KBM-7 (cell line): ENCODE measurements at regions not wholly inside any gene's neighbourhood (a gene's known extent, or its start where the extent isn't known, plus 50 kb on each side); places are given as distances from the start of the nearest gene placed in this dataset.
"Not testable (repeated sequence)": the region's sequence is repeated elsewhere in the genome, so short reads cannot be mapped to it uniquely, and the experiment has no call there.

Experiments used
- DNase-seq: peaks from one replicate; pipeline ENCODE4 v3.0.0-alpha.2; 2015
- in situ Hi-C: fragments of 300-500 bp; cut with MboI; formaldehyde crosslinking; loops from 2 replicates; pipeline ENCODE4 v1.14.3; 2020; ENCODE audit warnings: low sequenced_read_pairs, low pct_unique_long_range_greater_than_20kb, mixed read lengths

DNA sequence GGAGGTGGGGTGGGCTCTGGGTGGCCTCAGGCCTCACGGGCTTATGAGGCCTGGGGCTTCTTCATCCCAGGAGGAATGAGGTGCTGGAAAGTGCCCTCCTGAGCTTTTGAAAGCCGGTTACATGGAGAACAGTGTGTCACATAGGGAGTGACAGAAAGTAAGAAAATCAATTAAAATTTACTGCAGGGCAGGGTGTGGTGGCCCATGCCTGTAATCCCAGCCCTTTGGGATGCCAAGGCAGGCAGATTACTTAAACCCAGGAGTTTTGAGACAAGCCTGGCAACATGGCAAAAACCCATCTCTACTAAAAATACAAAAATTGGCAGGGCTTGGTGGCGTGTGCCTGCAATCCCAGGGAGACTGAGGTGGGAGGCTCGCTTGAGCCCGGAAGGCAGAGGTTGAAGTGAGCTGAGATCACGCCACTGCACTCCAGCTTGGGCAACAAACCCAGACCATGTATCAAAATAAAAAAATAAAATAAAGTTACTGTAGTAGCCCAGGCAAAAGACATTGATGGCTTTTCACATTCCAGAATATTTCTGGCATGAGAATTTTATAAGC is 125.8 kb upstream of the DAPK1 start:
- DNase-seq = no peak
- in situ Hi-C loops = no loop called here

DNA sequence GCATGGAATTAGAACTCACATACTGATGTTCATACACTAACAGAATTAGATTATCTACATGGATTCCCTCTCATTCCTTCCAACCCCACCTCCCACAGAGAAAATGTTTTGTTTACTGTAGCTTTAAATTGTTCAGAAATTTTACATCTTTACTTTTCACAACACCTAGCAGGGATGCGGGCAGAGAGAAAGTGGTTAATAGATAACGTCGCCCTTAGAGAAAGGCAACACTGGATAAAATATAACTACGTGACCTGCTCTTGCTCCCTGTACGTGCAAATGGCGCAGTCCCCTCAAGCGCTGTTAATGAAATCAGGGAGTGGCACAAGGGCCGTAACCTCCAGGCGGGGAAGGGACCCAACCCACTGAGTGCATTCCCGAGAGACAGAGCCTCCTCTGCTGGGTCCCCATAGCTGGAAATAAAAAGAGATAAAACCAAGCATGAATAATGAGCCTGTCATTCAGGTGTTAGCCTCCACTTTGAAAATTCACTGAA is 125.3 kb upstream of the DAPK1 start:
- in situ Hi-C loops = no loop called here
- DNase-seq = no peak

DNA sequence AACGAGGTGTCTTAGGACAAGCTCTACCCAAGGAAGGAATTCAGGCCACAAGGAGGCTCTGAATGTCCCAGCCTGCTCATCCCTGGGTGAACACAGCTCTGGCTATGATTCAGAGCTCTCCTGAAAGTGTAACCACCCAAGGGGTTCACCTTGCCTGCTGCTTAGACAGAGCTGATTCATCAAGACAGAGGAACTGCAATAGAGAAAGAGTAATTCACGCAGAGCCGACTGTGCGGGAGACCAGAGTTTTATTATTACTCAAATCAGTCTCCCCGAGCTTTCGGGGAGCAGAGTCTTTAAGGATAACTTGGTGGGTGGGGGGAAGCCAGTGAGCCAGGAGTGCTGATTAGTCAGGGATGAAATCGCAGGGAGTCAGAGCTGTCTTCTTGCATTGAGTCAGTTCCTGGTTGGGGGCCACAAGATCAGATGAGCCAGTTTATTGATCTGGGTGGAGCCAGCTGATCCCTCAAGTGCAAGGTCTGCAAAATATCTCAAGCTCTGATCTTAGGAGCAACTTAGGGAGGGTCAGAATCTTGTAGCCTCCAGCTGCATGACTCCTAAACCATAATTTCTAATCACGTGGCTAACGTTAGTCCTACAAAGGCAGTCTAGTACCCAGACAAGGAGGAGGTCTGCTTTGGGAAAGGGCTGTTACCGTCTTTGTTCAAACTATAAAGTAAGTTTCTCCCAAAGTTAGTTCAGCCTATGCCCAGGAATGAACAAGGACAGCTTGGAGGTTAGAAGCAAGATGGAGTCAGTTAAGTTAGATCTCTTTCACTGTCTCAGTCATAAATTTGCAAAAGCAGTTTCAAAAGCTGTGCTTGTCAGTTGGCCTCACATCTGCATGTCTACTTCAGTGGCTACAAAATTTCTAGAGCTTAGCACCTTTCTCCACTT is 123.4 kb upstream of the DAPK1 start:
- DNase-seq, in situ Hi-C loops: not testable (repeated sequence)

DNA sequence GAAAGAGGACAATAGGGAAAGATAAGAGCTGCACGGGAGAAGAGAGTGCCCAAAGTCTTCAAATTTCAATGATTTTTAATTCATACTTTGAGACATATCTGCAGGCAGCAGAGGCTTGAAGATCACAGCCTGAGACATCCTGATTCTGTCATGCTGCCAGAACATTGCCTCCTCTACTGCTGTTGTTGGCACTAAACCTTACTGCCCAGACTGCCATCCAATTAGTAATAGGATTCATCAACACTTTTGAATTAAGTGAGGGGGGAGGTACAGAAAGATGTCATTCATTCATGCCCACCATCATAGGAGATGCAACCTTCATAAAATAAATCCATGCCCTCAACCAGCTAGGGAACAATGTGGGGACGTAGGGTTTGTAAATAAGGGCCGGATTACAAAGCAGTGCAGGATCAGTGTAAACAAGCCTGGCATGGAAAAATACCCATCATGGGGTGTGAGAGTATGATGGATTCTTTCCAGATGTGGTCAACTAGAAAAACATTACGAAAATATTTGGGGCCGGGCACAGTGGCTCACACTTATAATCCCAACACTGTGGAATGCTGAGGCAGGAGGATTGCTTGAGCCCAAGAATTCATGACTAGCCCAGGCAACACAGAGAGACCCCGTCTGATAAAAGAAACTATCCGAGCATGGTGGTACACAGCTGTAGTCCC is 122.1 kb upstream of the DAPK1 start:
- no peak for DNase-seq
- in situ Hi-C loops = no loop called here

DNA sequence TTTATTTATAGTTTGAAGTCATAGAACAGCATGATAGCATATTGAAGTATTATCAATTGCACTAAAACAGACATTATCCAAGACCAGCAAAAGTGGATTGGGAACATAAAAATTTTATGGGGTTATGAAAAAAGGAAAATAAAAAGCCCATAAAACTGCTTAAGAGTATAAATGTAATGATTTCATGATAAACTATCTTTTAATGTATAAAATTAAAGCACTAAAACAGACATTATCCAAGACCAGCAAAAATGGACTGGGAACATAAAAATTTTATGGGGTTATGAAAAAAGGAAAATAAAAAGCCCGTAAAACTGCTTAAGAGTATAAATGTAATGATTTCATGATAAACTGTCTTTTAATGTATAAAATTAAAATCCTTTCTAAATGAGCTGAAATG is 119.0 kb upstream of the DAPK1 start:
- DNase-seq = no peak
- in situ Hi-C loops = no loop called here

DNA sequence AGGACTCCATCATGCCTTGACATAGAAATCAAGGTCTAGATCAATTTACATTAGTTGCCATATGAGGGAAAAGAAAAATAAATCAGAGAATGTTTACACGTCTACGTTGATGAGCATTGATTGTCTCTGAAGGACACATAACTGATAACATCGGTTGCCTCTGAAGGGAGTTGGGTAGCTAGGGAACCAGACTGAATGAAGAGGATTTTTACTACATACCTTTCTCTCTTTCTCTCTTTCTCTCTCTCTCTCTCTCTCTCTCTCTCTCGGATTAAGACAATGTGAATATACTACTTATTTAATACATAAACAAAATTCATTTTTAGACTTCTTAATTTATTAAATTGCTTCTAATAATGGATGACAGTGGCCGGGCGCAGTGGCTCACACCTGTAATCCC is 118.4 kb upstream of the DAPK1 start:
- in situ Hi-C loops = no loop called here

DNA sequence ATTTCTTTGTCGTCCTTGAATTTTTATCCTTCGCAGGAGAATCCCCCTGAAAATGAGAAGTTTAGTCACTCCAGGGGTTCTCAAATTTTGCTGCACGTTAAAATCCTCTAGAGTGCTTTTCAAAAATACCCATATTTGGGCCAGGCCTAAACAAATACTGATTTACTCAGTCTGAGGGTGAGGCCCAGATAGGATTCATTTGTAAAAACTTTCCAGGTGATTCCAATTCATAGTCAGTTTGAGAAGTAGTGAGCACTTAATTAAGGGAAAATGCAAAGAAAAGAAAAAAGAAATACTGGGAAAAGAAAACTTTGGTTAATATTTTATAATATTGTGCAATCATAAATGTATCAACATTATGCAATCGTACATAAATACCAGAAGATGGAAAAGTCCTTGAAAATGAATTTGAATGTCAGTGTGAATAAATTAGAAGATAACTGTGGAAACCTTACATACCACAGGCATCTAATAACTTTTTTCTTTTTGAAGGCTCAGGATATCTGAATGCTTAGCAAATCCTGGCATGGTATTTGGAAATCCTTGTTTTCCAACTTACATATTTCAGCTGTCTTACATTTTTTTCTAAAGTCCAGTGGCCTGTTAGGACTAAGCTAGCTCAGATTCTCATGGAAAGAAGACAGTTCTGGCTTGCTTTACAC is 116.5 kb upstream of the DAPK1 start:
- DNase-seq = no peak
- in situ Hi-C loops = no loop called here

More for the DNA sequence above, 118.4 kb upstream of the DAPK1 start:
- no peak for DNase-seq

DNA sequence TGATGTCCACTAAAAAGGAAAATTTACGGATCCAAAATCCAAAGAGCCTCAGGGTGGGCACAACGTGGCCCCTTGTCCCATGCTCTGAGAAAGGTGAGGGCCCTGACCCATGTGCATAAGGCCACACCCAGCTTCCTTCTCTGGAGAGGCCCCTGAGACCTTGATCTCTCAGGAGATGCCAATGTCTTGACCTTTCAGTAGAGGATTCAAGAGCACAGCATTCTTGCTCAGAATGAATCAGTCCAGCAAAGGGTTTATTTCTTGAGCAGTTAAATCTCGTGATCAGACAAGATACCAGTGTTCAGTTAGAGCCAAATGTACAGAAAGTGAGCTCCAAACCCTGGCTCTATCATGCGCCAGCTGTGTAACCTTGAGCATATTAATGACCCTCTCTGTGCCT is 115.9 kb upstream of the DAPK1 start:
- DNase-seq = no peak
- in situ Hi-C loops = no loop called here

DNA sequence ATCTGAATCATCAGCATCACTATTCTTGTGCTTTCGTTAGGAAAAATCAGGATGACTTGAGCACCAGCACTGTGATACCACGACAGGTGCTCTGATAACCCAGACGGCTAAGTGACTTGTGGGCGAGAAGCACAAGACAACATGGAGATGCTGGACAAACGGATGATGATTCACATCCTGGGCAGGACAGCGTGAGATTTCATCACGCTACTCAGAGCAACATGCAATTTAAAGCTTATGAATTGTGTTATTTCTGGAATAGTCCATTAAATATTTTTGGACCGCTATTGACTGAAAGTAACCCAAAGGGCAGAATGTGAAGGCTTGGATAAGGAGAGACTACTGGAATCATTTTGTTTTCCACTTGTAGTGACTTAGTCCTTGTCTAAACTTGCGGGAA is 114.8 kb upstream of the DAPK1 start:
- no peak for DNase-seq
- in situ Hi-C loops = no loop called here

DNA sequence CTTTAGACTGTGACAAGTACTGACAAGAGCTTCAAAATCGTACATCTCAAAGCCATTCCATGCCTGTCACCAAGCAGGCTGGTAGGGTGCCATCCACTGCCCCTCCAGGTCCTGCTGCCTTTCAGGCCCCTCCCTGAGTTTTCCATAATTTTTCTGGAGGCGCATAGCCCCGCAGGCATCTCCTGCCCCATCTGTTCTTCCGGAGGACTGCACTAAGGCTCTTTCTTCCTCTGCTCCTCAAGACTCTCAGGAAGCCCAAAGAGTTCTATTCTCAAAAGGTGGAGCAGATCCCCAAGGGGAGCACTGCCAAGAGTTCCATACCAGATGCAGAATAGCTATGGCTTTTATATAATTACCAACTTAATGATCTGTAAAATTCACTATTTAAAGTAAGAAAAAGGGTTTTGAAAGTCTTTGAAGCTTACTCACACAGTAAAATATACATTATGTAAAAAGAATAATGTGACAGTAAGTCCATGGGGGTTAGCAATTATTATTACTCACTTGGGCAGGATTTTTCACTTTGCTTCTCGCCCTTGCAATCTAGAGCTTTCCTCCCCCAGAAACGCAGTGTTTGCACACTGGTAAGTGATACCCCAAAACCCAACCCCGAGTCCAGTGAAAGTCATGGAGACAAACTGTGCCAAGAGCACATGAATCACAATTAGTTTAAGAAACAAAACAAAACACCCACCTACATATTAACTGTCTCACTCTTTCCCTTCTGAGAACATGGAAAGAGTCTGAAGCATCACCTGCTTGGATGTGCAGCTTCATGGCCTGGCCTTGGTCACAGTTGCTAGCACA is 114.1 kb upstream of the DAPK1 start:
- in situ Hi-C loops = no loop called here
- no peak for DNase-seq

DNA sequence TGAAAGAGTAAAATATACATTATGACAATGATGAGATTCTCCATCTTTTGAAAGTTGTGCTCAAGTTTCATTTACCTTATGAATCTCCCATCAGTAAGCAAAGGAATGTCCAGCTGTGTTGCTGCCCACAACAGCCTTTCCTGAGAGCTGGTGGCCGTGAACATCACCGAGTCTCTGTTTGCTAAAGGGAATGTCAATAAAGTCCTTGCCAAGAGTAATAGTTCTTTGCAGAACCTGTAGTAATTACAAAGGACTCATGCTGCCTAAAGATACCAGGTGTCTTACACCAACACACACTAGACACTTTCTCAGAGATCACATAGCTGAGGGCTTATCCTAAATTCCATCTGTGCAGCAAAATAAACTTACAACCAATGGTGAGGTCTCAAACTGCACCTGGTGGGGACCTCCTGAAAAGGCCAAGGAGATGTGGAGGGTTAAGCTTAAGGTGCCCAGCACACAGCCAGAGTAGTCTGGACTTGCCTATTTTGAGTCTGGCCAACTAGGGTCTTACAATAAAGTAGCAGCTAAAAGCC is 111.1 kb upstream of the DAPK1 start:
- in situ Hi-C loops = no loop called here

DNA sequence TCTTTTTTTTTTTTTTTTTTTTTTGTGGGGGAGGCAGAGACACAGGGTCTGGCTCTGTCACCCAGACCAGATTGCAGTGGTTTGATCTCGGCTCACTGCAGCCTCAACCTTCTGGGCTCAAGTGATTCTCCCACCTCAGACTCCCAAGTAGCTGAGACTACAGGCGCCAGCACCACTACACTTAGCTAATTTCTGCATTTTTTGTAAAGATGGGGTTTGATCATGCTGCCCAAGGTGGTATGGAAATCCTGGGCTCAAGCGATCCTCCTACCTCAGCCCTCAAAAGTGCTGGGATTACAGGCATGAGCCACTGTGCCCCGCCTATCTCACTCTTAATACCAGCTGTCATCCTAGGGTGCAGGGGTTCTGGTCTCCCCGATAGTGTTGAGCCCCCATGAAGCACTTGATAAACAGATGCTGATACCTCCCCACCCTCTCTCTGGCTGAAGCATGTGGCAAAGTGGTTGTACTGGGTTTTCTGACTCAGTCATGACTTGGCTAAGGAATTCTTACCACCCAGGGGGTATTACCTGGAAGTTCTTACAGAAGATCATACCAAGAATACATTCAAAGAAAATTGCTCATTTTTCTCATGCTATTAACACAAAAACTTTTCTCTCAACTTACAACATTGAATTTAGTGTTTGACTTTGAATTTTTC is 110.2 kb upstream of the DAPK1 start:
- DNase-seq = no peak
- in situ Hi-C loops = no loop called here

More for the DNA sequence above, 111.1 kb upstream of the DAPK1 start:
- DNase-seq = no peak

DNA sequence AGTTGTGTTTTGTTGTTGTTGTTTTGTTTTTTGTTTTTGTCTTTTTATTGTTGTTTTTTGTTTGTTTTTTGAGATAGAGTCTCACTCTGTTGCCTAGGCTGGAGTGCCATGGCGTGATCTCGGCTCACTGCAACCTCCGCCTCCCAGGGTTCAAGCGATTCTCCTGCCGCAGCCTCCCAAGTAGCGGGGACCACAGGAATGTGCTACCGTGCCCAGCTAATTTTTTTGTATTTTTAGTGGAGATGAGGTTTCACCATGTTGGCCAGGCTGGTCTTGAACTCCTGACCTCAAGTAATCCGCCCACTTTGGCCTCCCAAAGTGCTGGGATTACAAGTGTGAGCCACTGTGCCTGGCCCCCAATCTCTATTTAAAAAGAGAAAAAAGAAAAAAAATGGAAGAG is 109.0 kb upstream of the DAPK1 start:
- DNase-seq, in situ Hi-C loops: not testable (repeated sequence)

DNA sequence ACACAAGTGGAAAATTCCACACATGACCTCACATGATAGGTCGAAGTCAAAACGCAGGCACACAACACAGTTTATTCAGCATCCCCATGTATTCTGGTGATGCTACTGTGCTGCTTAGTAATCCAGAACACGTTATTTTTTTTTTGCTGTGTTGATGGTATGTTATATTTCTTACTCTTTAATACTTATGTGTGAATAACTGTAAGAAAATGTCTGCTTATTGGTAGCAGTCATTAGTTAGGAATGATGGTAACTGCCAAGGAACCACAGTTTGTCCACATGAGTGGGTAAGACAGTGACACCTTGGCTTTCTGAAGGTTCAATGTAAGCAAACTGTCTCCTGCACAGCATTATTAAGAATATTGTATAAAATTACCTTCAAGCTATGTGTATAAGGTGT is 107.7 kb upstream of the DAPK1 start:
- no peak for DNase-seq
- in situ Hi-C loops = no loop called here

DNA sequence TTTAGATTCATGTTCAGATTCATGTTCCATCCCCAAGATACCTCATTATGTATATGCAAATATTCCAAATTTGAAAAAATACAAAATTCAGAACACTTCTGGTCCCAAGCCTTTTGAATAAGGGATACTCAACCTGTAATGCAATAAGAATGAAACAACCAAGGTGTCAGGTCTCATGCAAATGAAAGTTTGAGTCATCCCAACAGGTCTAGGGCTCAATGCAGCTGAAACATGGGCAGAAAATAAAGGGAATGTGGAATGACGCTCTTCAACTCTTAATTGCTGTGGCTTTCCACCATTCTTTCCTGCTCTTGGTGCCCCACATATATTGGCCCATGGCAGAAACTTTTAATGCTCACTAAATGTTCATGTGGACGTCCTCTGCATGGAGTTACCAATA is 107.3 kb upstream of the DAPK1 start:
- in situ Hi-C loops = no loop called here
- DNase-seq = no peak

DNA sequence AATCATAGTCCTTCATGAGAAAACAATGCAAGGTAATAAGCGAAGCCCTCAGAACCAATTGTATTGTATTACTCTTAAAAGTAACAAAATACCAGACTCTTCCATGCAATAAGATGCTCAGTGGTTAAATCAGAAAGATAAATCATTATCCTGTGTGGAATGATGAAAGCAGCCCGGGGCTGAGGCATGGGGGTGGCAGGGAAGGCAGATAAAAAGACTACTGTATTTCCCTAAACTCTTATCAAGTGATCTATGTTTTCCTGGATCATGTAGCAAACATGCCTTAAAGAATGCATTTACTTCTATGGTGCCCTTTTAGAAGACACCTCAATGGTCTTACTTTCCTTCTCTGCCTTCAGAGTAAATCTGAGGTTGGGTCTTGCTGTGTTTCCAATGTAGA is 105.6 kb upstream of the DAPK1 start:
- in situ Hi-C loops = no loop called here
- no peak for DNase-seq

DNA sequence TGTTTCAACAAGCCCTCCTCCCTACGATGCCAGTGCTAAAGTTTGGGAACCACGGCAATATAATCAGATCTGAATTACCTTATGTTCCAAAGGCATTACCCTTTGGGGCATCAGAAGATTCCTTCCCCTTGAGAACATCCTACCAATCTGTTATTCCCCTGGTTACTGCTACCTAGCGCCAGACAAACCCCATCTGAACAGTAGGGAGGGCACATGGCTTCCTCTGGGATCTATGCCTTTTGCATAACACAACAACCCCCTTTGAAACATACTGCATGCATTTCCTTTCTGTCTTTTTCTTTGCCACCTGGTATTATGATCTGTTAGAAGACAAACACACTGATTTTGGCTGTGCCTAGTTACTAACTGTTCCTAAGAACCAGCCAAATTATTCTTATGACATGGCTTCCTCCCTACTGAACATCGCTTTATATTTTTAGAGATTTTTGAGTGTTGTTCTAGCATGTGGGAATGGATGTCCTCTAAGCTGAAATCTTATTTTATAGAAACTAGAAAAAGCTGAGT is 103.9 kb upstream of the DAPK1 start:
- no peak for DNase-seq
- in situ Hi-C loops = no loop called here
